ENCODE measurements at regions not wholly inside any gene's neighbourhood (a gene's known extent, or its start where the extent isn't known, plus 50 kb on each side); places are given as distances from the start of the nearest gene placed in this dataset.

DNA sequence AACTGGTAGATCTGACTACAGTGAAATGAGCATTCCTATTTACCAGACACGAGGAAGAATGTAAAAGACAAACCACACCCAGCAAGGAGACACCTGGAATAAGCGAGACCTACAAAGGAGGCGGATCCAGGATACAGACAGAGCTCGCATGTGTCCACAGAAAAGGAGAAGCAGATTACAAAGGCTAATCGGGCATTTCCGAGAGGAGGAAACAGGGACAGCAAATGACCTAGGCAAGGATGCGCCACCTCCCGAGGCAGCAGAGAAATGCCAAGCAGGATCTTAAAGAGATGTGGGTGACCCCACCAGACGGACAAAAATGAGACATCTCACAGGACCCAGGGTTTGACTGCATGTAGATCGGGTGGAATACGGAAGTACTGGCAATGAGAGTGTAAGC lies 63.2 kb upstream of the IQSEC1 start:
- TF ChIP-seq, protein P1, sequence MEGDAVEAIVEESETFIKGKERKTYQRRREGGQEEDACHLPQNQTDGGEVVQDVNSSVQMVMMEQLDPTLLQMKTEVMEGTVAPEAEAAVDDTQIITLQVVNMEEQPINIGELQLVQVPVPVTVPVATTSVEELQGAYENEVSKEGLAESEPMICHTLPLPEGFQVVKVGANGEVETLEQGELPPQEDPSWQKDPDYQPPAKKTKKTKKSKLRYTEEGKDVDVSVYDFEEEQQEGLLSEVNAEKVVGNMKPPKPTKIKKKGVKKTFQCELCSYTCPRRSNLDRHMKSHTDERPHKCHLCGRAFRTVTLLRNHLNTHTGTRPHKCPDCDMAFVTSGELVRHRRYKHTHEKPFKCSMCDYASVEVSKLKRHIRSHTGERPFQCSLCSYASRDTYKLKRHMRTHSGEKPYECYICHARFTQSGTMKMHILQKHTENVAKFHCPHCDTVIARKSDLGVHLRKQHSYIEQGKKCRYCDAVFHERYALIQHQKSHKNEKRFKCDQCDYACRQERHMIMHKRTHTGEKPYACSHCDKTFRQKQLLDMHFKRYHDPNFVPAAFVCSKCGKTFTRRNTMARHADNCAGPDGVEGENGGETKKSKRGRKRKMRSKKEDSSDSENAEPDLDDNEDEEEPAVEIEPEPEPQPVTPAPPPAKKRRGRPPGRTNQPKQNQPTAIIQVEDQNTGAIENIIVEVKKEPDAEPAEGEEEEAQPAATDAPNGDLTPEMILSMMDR (IDR thresholded peaks at IDR 0.05): no peak
- no peak for TF ChIP-seq POLR2A (IDR thresholded peaks at IDR 0.05)

Measured in ovary (tissue), 3 donors.